K562 (cell line): ENCODE measurements at regions not wholly inside any gene's neighbourhood (a gene's known extent, or its start where the extent isn't known, plus 50 kb on each side); places are given as distances from the start of the nearest gene placed in this dataset.

Source experiments
- ATAC-seq: fragments of 200-7000 bp; cut with Tn5 transposase; 3 replicates; pipeline ENCODE4 v1.9.1; 2020; ENCODE audit warnings: moderate library complexity
- BruUV-seq: library from RNA; stranded (reverse); fragments of 400-500 nt; replicated peaks from 2 replicates; lab custom pipeline; 2021; lab: Mats Ljungman, UMichigan
- CTCF ChIA-PET: fragments of 300-600 bp; formaldehyde crosslinking; extraction: SDS; loops from one replicate; lab custom pipeline; 2021; ENCODE audit warnings: low intra/inter-chr PET ratio; lab: Yijun Ruan, JAX
- POLR2A ChIA-PET: fragments of 300-600, 350-650 bp; sonication (Branson Sonifier 250); formaldehyde crosslinking; extraction: SDS; loops from one replicate; lab custom pipeline; 2021; ENCODE audit warnings: antibody characterized with exemption, inconsistent platforms; lab: Yijun Ruan, JAX
- DNase-seq, 4 experiments: peaks; one replicate each; pipeline versions ENCODE4 v3.0.0 to v3.0.0-alpha.2; 2011 to 2018; ENCODE audit warnings: low spot score in 3 of 4, mixed read lengths in 3 of 4; ENCODE audit errors: extremely low read depth in 1 of 4
- FAIRE-seq: peaks from 2 replicates; lab custom pipeline; 2011; peaks lifted over from hg19 to GRCh38; lab: Jason Lieb, UNC
- H2AFZ ChIP-seq: 2 replicates; pipeline ENCODE4 v1.6.0; 2011; ENCODE audit warnings: low read depth, low read length, control low read depth, inconsistent platforms
- H3K27ac ChIP-seq: fragments of 200-600 bp; 3 replicates; pipeline ENCODE4 v1.8.0; 2011; ENCODE audit warnings: low read depth, mild to moderate bottlenecking, control low read depth, inconsistent platforms, low read length, moderate library complexity, mixed read lengths; ENCODE audit errors: extremely low read depth
- H3K27me3 ChIP-seq, 2 experiments: fragments of 300-600 bp in 1 of 2; 2 replicates in 1 of 2; 3 replicates in 1 of 2; pipeline versions ENCODE4 v1.6.0 to v1.8.0; 2011; ENCODE audit warnings: inconsistent platforms in 2 of 2, low read length in 2 of 2, mild to moderate bottlenecking in 1 of 2, mixed read lengths in 1 of 2, moderate library complexity in 1 of 2; ENCODE audit not compliant: control insufficient read depth in 2 of 2, insufficient read depth in 2 of 2
- H3K36me3 ChIP-seq: fragments of 300-600 bp; 3 replicates; pipeline ENCODE4 v1.8.0; 2011; ENCODE audit warnings: mild to moderate bottlenecking, low read length, inconsistent platforms; ENCODE audit not compliant: control insufficient read depth, insufficient read depth
- H3K4me1 ChIP-seq, 2 experiments: fragments of 200-600 bp in 1 of 2; replicated peaks in 1 of 2; 2 replicates in 1 of 2; 3 replicates in 1 of 2; pipeline versions ENCODE4 v1.5.1 to v1.8.0; 2011; ENCODE audit warnings: inconsistent platforms in 2 of 2, low read length in 2 of 2, mild to moderate bottlenecking in 1 of 2, mixed read lengths in 1 of 2, moderate library complexity in 1 of 2; ENCODE audit not compliant: control insufficient read depth in 2 of 2, insufficient read depth in 2 of 2
- H3K4me2 ChIP-seq: 2 replicates; pipeline ENCODE4 v1.6.1; 2011; ENCODE audit warnings: low read length, control low read depth, inconsistent platforms, mixed read lengths; ENCODE audit not compliant: insufficient read depth
- H3K4me3 ChIP-seq: fragments of 200-600 bp; sonication (generic), shearing (Covaris generic); 2 replicates; pipeline ENCODE4 v1.5.1; 2016; ENCODE audit warnings: control low read depth, inconsistent platforms
- H3K79me2 ChIP-seq: fragments of 200-600 bp; 3 replicates; pipeline ENCODE4 v1.8.0; 2011; ENCODE audit warnings: low read length, inconsistent platforms; ENCODE audit not compliant: control insufficient read depth, insufficient read depth
- H3K9ac ChIP-seq, 2 experiments: 2 replicates each; pipeline versions ENCODE4 v1.6.0 to v1.6.1; 2011; ENCODE audit warnings: low read depth in 2 of 2, low read length in 2 of 2, control low read depth in 1 of 2, inconsistent platforms in 1 of 2, mild to moderate bottlenecking in 1 of 2, mixed read lengths in 1 of 2; ENCODE audit not compliant: insufficient read depth in 1 of 2
- H3K9me1 ChIP-seq: one replicate; pipeline ENCODE4 v1.6.0; 2011; ENCODE audit warnings: inconsistent platforms, mild to moderate bottlenecking, low read length, moderate library complexity; ENCODE audit not compliant: control insufficient read depth, insufficient read depth
- H3K9me3 ChIP-seq: replicated peaks from 2 replicates; pipeline ENCODE4 v1.5.1; 2011; ENCODE audit warnings: low read depth, low read length, inconsistent platforms; ENCODE audit not compliant: control insufficient read depth, insufficient read depth
- H4K20me1 ChIP-seq: replicated peaks from 2 replicates; pipeline ENCODE4 v1.6.1; 2011; ENCODE audit warnings: low read length, inconsistent platforms, mixed read lengths; ENCODE audit not compliant: control insufficient read depth, insufficient read depth
- ATF4 ChIP-seq: fragments of 450-650 bp; formaldehyde crosslinking; IDR thresholded peaks from 2 replicates; pipeline ENCODE4 v1.4.0; 2022; ENCODE audit warnings: mild to moderate bottlenecking, moderate library complexity
- BCOR ChIP-seq: fragments of 450-650 bp; IDR thresholded peaks from 2 replicates; pipeline ENCODE4 v1.6.1; 2016
- CC2D1A ChIP-seq: fragments of 450-650 bp; IDR thresholded peaks from 2 replicates; pipeline ENCODE4 v1.6.1; 2017; ENCODE audit warnings: mild to moderate bottlenecking
- FOXK2 ChIP-seq, 2 experiments: fragments of 450-650 bp; IDR thresholded peaks in 1 of 2; conservative IDR thresholded peaks in 1 of 2; 2 replicates each; pipeline ENCODE4 v1.6.1; 2016; ENCODE audit warnings: low read depth in 2 of 2, mild to moderate bottlenecking in 1 of 2
- HDAC2 ChIP-seq: fragments of 450-650 bp; IDR thresholded peaks from 2 replicates; pipeline ENCODE4 v1.6.1; 2016; ENCODE audit warnings: mild to moderate bottlenecking
- HES1 ChIP-seq: fragments of 450-650 bp; IDR thresholded peaks from 2 replicates; pipeline ENCODE4 v1.6.1; 2016; ENCODE audit warnings: low read depth, mild to moderate bottlenecking, moderate library complexity
- HNRNPUL1 ChIP-seq: fragments of 200-400 bp; formaldehyde crosslinking; IDR thresholded peaks from 2 replicates; pipeline ENCODE4 v1.6.1; 2017; ENCODE audit warnings: low read length
- KAT8 ChIP-seq: fragments of 450-650 bp; IDR thresholded peaks from 2 replicates; pipeline ENCODE4 v1.6.1; 2016; ENCODE audit warnings: low read depth, mild to moderate bottlenecking
- KHSRP ChIP-seq: fragments of 450-650 bp; IDR thresholded peaks from 2 replicates; pipeline ENCODE4 v1.6.1; 2017
- NCOA6 ChIP-seq: fragments of 450-650 bp; IDR thresholded peaks from 2 replicates; pipeline ENCODE4 v1.6.1; 2017; ENCODE audit warnings: mild to moderate bottlenecking
- ZMIZ1 ChIP-seq, 2 experiments: fragments of 150-350 bp in 1 of 2; IDR thresholded peaks; 2 replicates each; pipeline ENCODE4 v1.6.1; 2012 to 2016; ENCODE audit warnings: low read depth in 2 of 2, low read length in 2 of 2, mild to moderate bottlenecking in 1 of 2, moderate library complexity in 1 of 2
- in situ Hi-C: fragments of 300-500 bp; cut with MboI; formaldehyde crosslinking; loops from 4 replicates; pipeline ENCODE4 v1.15.0; 2018; ENCODE audit warnings: inconsistent platforms, mixed read lengths
- intact Hi-C: fragments of 100-400 bp; cut with micrococcal nuclease; formaldehyde crosslinking; loops from 2 replicates; pipeline ENCODE4 v1.14.2; 2022

- FAIRE-seq (no peak), ATAC-seq (no peak), DNase-seq (no peak)
- H2AFZ ChIP-seq, result no peak overlapping the region
- CTCF ChIA-PET, result no interaction called here
- no TSS peak for BruUV-seq
- no peaks in the 10 kb centered on the region; the same call in 1 of the 2 replicates for H3K9me3 ChIP-seq
- H4K20me1 ChIP-seq, result no peaks in the 10 kb centered on the region
- intact Hi-C loops, result no loop called here
- no peak overlapping the region for H3K27ac ChIP-seq
- H3K27me3 ChIP-seq, result peaks cover 3 to 10% of the 10 kb centered on the region in 2 experiments; a peak in 3 of 5 replicates
- POLR2A ChIA-PET, result no interaction called here
- H3K9me1 ChIP-seq, result no peaks in the 10 kb centered on the region
- in situ Hi-C loops, result no loop called here
- no peak overlapping the region for H3K4me2 ChIP-seq
- no peaks in the 10 kb centered on the region for H3K4me1 ChIP-seq
- no peak overlapping the region for H3K9ac ChIP-seq
- TF ChIP-seq KAT8 (no peak), NCOA6 (no peak), ATF4 (CRISPR knock-in tag) (no peak), HNRNPUL1 (no peak), HDAC2 (no peak), KHSRP (no peak), ZMIZ1 (IDR thresholded peaks at IDR 0.05; ENCODE audit: low read depth in 2 of 2, low read length in 2 of 2) (no peak), BCOR (no peak), HES1 (no peak), CC2D1A (no peak), FOXK2 (conservative IDR thresholded peaks at IDR 0.05 in 1 of 2, IDR thresholded peaks at IDR 0.05 in 1 of 2; ENCODE audit: low read depth in 2 of 2) (no peak)
- H3K4me3 ChIP-seq, result no peak overlapping the region
- H3K36me3 ChIP-seq, result no peaks in the 10 kb centered on the region
- H3K79me2 ChIP-seq, result no peaks in the 10 kb centered on the region
Observed at GRCh38 chr6:170005665-170006064, 254.2 kb downstream of the ERMARD start.
